OCI-LY3 (cell line): ENCODE measurements at regions not wholly inside any gene's neighbourhood (a gene's known extent, or its start where the extent isn't known, plus 50 kb on each side); places are given as distances from the start of the nearest gene placed in this dataset.

ENCODE experiments used
- H2AFZ ChIP-seq: fragments of 200-600, 300-600 bp; shearing (Covaris generic); 2 replicates; pipeline ENCODE4 v1.6.0; 2014; ENCODE audit warnings: antibody characterized with exemption, low read depth, low read length
- H3K27ac ChIP-seq: fragments of 200-600, 300-600 bp; sonication (generic); 2 replicates; pipeline ENCODE4 v1.5.1; 2014; ENCODE audit warnings: mild to moderate bottlenecking, low read length, moderate library complexity, mixed read lengths
- H3K27me3 ChIP-seq: fragments of 200-600, 300-600 bp; sonication (generic); 2 replicates; pipeline ENCODE4 v1.6.1; 2014; ENCODE audit warnings: low read depth, low read length, mixed read lengths
- H3K36me3 ChIP-seq: fragments of 200-600, 300-600 bp; sonication (generic); replicated peaks from 2 replicates; pipeline ENCODE3; 2014; ENCODE audit warnings: low read depth, low read length, mixed read lengths
- H3K4me1 ChIP-seq: fragments of 300-600, 200-600 bp; sonication (generic); 2 replicates; pipeline ENCODE4 v1.6.1; 2014; ENCODE audit warnings: low read length, mixed read lengths
- H3K4me2 ChIP-seq: fragments of 200-600, 300-600 bp; sonication (generic); 2 replicates; pipeline ENCODE4 v1.6.1; 2014; ENCODE audit warnings: low read length, mixed read lengths
- H3K4me3 ChIP-seq: fragments of 300-600, 200-600 bp; sonication (generic); 2 replicates; pipeline ENCODE4 v1.5.1; 2014; ENCODE audit warnings: antibody characterized with exemption, mild to moderate bottlenecking, low read length, moderate library complexity
- H3K79me2 ChIP-seq: fragments of 300-600, 200-600 bp; shearing (Covaris generic); 2 replicates; pipeline ENCODE4 v1.6.1; 2014; ENCODE audit warnings: mild to moderate bottlenecking, low read length, mixed read lengths
- H3K9ac ChIP-seq: fragments of 300-600, 200-600 bp; shearing (Covaris generic); 2 replicates; pipeline ENCODE4 v1.6.0; 2014; ENCODE audit warnings: mild to moderate bottlenecking, low read length, moderate library complexity
- H3K9me3 ChIP-seq: fragments of 200-600, 300-600 bp; shearing (Covaris generic); 2 replicates; pipeline ENCODE4 v1.6.1; 2014; ENCODE audit warnings: low read length, mixed read lengths; ENCODE audit not compliant: insufficient read depth
- H4K20me1 ChIP-seq: fragments of 200-600, 300-600 bp; sonication (generic); 2 replicates; pipeline ENCODE4 v1.6.1; 2016; ENCODE audit warnings: low read length, mixed read lengths; ENCODE audit not compliant: insufficient read depth
- CTCF ChIP-seq: fragments of 200-600, 300-600 bp; sonication (generic); IDR thresholded peaks from 2 replicates; pipeline ENCODE4 v1.5.1; 2014; ENCODE audit warnings: antibody characterized with exemption, low read length, low read depth
- EZH2phosphoT487 ChIP-seq: fragments of 200-600 bp; shearing (Covaris generic); IDR thresholded peaks from 2 replicates; pipeline ENCODE4 v1.6.1; 2018; ENCODE audit warnings: antibody characterized with exemption, mixed run types, low read depth

DNA sequence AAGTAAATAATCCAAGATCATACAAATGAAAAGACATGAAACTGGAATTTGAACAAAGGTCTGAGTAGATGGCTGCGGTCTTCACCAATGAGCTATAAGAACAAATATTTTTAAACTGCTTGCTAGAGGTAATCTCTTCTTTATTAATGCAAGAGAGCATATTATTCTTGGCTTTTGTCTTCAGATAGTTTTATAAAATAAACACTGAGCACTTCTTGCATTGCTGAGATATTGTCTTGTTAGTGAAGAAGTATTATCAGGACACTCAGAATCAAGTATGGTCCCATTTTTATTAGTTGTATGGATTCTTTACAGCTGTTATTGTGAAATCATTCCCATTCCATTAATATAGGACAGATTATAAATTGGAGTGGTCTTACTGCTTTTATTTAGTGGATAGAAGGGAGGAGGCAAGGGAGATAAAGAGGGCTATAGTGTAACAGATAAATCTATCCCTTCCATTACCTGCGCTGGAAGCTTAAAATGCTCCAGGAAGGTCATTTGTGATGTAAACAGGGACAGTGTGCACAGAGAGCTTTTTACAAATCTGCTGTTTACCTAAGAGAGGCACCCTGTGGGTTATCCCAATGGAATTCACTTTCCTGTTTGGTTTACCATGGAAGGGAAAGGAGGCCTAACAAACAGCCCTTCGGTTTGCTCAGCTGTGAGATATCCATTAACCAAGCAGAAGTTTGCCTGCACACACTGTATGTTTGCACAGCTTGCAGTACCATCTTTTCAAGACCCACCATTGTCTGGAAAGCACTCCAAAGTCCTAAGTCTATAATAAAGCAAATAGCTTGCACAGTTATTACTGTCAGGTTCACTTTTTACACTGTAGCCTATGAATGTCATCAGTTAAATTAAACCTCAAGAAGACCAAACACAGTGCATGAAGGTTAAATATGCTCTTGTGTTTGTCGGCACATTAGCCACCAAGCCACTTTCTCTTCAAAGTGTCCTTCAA is 347.7 kb upstream of the TGFBR2 start:
- Histone ChIP-seq H3K79me2 (no peaks in the 10 kb centered on the region), H3K9me3 (no peaks in the 10 kb centered on the region), H3K4me1 (no peaks in the 10 kb centered on the region), H2AFZ (no peak overlapping the region), H3K36me3 (no peaks in the 10 kb centered on the region), H3K4me3 (no peak overlapping the region), H3K27me3 (no peaks in the 10 kb centered on the region), H3K9ac (no peak overlapping the region), H3K27ac (no peak overlapping the region), H3K4me2 (no peak overlapping the region), H4K20me1 (no peaks in the 10 kb centered on the region)
- TF ChIP-seq CTCF (no peak), EZH2phosphoT487 (no peak)

GRCh38 chr3:30259730-30260129 is 346.7 kb upstream of the TGFBR2 start:
- Histone ChIP-seq H3K79me2 (no peaks in the 10 kb centered on the region), H3K27ac (no peak overlapping the region), H3K4me1 (no peaks in the 10 kb centered on the region), H3K9ac (no peak overlapping the region), H4K20me1 (no peaks in the 10 kb centered on the region), H3K36me3 (no peaks in the 10 kb centered on the region), H3K4me2 (no peak overlapping the region), H3K27me3 (no peaks in the 10 kb centered on the region), H3K4me3 (no peak overlapping the region), H3K9me3 (no peaks in the 10 kb centered on the region), H2AFZ (no peak overlapping the region)
- TF ChIP-seq CTCF (no peak), EZH2phosphoT487 (no peak)

DNA sequence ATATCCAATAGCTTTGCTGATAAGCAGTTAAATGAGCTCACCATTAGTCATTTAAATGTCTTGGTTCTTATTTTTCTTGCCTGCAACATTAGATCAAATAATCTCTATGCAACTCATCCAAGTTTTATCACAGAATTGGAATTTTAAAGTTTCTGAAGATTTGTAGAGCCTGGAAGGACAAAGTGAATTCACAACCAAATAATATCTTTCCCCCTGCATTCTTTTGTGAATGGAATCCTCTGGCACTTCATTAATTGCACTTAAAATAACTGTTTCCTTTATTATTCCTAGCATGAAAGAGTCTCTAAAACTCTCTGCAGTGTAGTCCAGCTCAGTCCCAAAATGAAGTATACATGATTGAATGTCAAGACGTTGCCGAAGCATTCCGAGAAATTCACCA is 345.6 kb upstream of the TGFBR2 start:
- Histone ChIP-seq H3K27me3 (no peaks in the 10 kb centered on the region), H4K20me1 (no peaks in the 10 kb centered on the region), H2AFZ (no peak overlapping the region), H3K4me1 (no peaks in the 10 kb centered on the region), H3K4me2 (no peak overlapping the region), H3K9me3 (no peaks in the 10 kb centered on the region), H3K4me3 (no peak overlapping the region), H3K27ac (no peak overlapping the region), H3K36me3 (no peaks in the 10 kb centered on the region), H3K79me2 (no peaks in the 10 kb centered on the region), H3K9ac (no peak overlapping the region)
- TF ChIP-seq EZH2phosphoT487 (no peak), CTCF (no peak)

DNA sequence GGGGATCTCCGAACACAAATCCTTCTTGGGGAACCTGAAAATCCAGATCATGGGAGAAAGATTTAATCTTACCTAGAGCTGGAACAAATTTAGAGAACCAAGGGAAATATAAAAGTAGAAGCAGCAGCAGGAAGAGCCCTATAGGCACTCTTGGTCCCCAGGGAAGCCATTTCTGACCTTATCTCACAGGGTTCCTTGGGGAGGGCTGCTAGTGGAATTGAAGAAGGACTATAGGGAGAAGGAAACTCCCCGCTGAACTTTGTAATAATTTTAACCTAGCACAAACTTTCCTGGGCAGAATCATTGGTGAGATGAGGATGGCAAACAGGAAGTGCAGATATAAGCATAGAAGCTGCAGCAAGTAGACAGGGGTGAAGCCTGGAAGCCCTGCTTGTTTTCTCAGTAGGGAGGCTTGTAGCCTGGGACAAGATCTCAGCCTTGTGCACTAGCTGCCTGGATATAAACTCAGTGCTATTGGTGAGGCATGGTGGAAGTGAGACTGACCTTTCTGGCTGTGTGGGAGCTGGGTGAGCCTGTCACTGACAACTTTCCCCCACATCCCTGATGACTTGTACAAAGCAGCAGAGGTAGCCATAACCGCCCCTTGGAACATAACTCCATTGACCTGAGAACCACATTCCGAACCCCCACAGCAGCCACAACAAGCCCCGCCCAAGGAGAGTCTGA is 343.0 kb upstream of the TGFBR2 start:
- H3K4me2 ChIP-seq, result no peak overlapping the region
- no peak overlapping the region for H2AFZ ChIP-seq

More for the DNA sequence above, 343.0 kb upstream of the TGFBR2 start:
- Histone ChIP-seq H4K20me1 (no peaks in the 10 kb centered on the region), H3K27ac (no peak overlapping the region), H3K36me3 (no peaks in the 10 kb centered on the region), H3K9me3 (no peaks in the 10 kb centered on the region), H3K27me3 (no peaks in the 10 kb centered on the region), H3K9ac (no peak overlapping the region), H3K79me2 (no peaks in the 10 kb centered on the region), H3K4me3 (no peak overlapping the region), H3K4me1 (no peaks in the 10 kb centered on the region)
- no peak for TF ChIP-seq CTCF
